Astrocyte of the spinal cord (primary cell): ENCODE measurements at regions not wholly inside any gene's neighbourhood (a gene's known extent, or its start where the extent isn't known, plus 50 kb on each side); places are given as distances from the start of the nearest gene placed in this dataset.
A peak's percentile ranks its signal among the peaks of the same experiment; 100 is the strongest.

ENCODE experiments used
- DNase-seq: peaks from one replicate; pipeline ENCODE4 v3.0.0; 2011; ENCODE audit warnings: low read depth, low spot score
- H3K4me3 ChIP-seq: 2 replicates; pipeline ENCODE4 v1.5.1; 2011; ENCODE audit warnings: low read depth, mild to moderate bottlenecking, low read length, moderate library complexity
- in situ Hi-C: cut with HindIII; loops from 2 replicates; pipeline ENCODE4 v1.10.0; 2017; ENCODE audit warnings: low sequenced_read_pairs
- TF ChIP-seq, protein P1 (sequence below): IDR thresholded peaks from 2 replicates; pipeline ENCODE4 v1.5.1; 2012; ENCODE audit warnings: low read depth, mild to moderate bottlenecking, low read length, inconsistent platforms

DNA sequence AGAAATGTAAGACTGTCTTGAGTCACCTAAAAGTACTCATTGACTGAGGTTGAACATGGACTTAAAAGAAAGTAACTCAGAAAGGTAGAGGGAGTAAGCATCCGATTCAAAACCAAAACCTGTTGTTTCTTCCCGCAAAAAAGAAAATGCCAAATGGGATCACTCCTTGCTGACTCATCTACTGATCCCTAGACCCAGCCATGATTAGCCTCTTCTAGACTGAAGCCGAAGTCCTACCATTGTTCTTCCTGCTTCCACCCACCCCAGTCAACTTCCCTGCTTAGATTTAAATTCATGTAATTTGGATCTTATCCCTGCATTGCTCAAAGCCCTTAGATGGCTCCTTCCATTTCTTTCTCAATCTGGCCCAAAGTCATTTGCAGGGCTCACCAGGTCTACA, 760.5 kb upstream of the SOX9 start:
- in situ Hi-C loops, result no loop called here
- TF ChIP-seq, protein P1, sequence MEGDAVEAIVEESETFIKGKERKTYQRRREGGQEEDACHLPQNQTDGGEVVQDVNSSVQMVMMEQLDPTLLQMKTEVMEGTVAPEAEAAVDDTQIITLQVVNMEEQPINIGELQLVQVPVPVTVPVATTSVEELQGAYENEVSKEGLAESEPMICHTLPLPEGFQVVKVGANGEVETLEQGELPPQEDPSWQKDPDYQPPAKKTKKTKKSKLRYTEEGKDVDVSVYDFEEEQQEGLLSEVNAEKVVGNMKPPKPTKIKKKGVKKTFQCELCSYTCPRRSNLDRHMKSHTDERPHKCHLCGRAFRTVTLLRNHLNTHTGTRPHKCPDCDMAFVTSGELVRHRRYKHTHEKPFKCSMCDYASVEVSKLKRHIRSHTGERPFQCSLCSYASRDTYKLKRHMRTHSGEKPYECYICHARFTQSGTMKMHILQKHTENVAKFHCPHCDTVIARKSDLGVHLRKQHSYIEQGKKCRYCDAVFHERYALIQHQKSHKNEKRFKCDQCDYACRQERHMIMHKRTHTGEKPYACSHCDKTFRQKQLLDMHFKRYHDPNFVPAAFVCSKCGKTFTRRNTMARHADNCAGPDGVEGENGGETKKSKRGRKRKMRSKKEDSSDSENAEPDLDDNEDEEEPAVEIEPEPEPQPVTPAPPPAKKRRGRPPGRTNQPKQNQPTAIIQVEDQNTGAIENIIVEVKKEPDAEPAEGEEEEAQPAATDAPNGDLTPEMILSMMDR, result no peak
- H3K4me3 ChIP-seq, result no peak overlapping the region
- DNase-seq, result peak; percentile 7

DNA sequence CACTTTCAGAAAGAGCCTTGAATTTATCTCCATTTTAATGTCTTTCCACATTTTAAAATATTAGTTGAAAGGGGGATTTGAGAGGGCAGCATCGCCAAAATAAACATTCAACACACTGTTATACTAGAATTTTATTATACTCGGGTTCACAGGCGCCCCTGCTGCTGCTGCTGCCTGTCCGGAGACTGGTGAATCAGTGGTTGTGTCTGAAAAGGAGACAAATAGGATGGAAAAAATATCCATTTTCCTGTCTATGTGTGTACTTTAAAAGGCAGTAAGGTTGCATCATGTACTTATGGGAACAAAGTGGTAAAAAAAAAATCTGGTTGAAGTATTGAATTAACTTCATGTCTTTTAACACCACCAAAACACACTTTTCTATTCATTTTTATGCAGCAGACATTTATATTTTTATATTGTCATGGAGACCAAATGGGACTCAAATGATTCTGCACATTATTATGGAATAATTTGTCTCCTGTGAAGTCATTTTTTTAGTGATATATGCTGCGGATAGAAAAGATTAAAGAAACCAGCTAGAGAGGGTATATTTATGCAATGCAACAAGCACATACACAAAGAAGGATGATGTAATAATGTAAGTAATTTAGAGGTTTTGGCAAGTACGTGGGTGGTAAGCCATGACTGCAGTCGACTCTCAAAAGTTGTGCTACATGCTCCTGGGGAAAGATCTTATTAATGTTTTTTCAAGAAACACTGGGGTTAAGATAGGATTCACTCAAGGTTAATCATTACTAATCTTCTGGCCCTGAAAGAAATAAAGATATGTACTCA, 759.0 kb upstream of the SOX9 start:
- TF ChIP-seq, protein P1, result no peak
- in situ Hi-C loops, result no loop called here
- peak; percentile 83 for DNase-seq
- H3K4me3 ChIP-seq, result no peak overlapping the region

DNA sequence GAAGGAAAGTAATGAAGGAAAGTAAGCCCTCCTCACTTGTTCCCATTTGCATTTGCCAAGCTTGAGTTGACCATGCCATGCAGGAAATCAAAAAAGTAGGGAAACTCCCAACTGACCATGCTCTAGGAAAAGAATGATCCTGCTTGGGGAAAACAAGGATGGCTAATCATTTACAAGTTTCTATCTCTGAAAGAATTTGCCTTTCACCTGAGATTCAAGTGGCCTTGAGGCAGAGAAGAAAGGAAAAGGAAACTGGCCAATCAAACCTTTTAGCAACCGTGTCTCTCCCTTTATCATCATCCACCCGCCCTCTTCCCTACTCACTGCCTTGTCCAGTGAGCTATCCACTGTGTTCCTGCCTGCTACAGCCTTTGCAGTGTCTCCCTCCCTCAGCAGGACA, 757.2 kb upstream of the SOX9 start:
- no peak overlapping the region for H3K4me3 ChIP-seq
- no peak for DNase-seq
- TF ChIP-seq, protein P1, result no peak
- in situ Hi-C loops, result no loop called here

DNA sequence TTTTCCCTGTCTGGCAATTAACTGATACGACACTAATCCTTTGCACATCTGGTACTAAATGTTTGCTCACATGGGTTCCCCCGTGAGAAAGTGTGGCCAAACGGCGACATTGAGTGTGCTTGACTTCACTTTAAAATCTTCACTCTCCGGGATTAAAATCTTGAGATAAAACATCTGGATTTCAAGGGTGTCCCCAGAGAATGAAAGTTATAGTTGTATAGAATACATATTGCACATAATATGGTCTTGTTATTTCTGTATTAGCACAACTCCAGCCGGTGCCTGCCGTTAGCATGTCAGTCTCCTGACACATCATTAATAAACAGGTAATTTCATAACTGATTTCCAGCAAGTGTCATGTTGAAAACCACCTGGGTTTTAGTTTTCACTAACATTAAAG, 749.0 kb upstream of the SOX9 start:
- in situ Hi-C loops, result no loop called here
- no peak for DNase-seq
- TF ChIP-seq, protein P1, result no peak
- no peak overlapping the region for H3K4me3 ChIP-seq

DNA sequence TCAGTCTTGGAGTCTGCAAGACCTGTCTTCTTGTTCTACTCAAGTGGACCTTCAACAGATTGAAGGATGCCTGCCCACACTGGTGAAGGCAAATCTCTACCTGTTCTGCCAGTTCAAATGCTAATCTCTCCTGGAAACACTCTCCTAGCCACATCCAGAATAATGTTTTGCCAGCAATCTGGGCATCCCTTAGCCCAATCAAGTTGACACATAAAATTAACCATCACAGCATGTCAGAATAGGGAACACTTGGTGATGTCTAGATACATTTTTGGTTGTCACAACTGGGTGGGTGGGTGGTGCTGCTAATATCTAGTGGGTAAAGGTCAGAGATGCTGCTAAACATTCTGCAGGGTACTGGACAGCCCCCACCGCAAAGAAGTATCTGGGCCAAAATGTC, 744.9 kb upstream of the SOX9 start:
- in situ Hi-C loops, result no loop called here
- no peak overlapping the region for H3K4me3 ChIP-seq
- TF ChIP-seq, protein P1, result no peak
- no peak for DNase-seq

DNA sequence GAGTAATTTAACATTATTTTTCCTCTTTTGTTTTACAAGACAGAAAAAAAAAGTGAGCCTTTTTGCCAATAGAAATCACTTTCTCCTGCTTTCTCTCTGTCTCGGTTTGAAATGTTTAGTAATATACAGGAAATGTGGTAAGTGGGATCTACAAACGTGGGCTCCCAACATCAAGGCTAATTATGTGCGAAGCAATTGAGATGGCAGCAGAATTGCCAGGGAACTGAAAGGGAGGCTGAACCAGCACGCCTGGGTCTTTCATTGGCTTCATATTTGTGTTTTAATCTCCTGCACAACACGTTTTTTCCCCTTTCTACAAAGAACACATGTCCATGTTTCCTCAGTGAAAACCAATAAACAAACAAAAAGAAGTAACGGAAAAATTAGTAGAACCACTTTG, 743.9 kb upstream of the SOX9 start:
- in situ Hi-C loops, result no loop called here
- TF ChIP-seq, protein P1, result no peak
- H3K4me3 ChIP-seq, result no peak overlapping the region
- DNase-seq, result no peak
